Glutamatergic neuron (in vitro differentiated cells): ENCODE measurements at regions not wholly inside any gene's neighbourhood (a gene's known extent, or its start where the extent isn't known, plus 50 kb on each side); places are given as distances from the start of the nearest gene placed in this dataset.
"Not testable (repeated sequence)": the region's sequence is repeated elsewhere in the genome, so short reads cannot be mapped to it uniquely, and the experiment has no call there.

Experiments used
- DNase-seq: peaks from one replicate; pipeline ENCODE4 v3.0.0; 2022
- H3K27ac Mint-ChIP-seq: one replicate; pipeline ENCODE4 v1.8.0; 2020; ENCODE audit warnings: mild to moderate bottlenecking, mixed read lengths, inconsistent platforms; ENCODE audit not compliant: unreplicated experiment
- H3K27me3 Mint-ChIP-seq: one replicate; pipeline ENCODE4 v1.8.0; 2020; ENCODE audit warnings: mild to moderate bottlenecking, moderate library complexity, mixed read lengths, inconsistent platforms; ENCODE audit not compliant: unreplicated experiment
- H3K36me3 Mint-ChIP-seq: one replicate; pipeline ENCODE4 v1.8.0; 2020; ENCODE audit warnings: mild to moderate bottlenecking, mixed read lengths, inconsistent platforms; ENCODE audit not compliant: unreplicated experiment
- H3K4me1 Mint-ChIP-seq: one replicate; pipeline ENCODE4 v1.8.0; 2020; ENCODE audit warnings: mild to moderate bottlenecking, low read depth, mixed read lengths, inconsistent platforms; ENCODE audit not compliant: unreplicated experiment
- H3K4me3 Mint-ChIP-seq: one replicate; pipeline ENCODE4 v1.8.0; 2020; ENCODE audit warnings: mild to moderate bottlenecking, mixed read lengths, inconsistent platforms; ENCODE audit not compliant: unreplicated experiment
- H3K9me3 Mint-ChIP-seq: one replicate; pipeline ENCODE4 v1.8.0; 2020; ENCODE audit warnings: mild to moderate bottlenecking, moderate library complexity, mixed read lengths, inconsistent platforms; ENCODE audit not compliant: unreplicated experiment
- CTCF ChIP-seq: fragments of 200-600 bp; sonication (generic); IDR thresholded peaks from one replicate; pipeline ENCODE4 v1.5.0; 2021; ENCODE audit not compliant: partially characterized antibody, unreplicated experiment

GRCh38 chr2:215236131-215236530, 75.7 kb upstream of the ATIC start:
- no peak for DNase-seq
- no peaks in the 10 kb centered on the region for H3K9me3 Mint-ChIP-seq
- no peak overlapping the region for H3K4me3 Mint-ChIP-seq
- H3K27me3 Mint-ChIP-seq, result no peaks in the 10 kb centered on the region
- H3K27ac Mint-ChIP-seq, result no peak overlapping the region
- TF ChIP-seq CTCF, result no peak
- H3K4me1 Mint-ChIP-seq, result no peaks in the 10 kb centered on the region
- H3K36me3 Mint-ChIP-seq, result no peaks in the 10 kb centered on the region

GRCh38 chr2:215220221-215220620, 81.8 kb upstream of the ABCA12 start:
- H3K27ac Mint-ChIP-seq, H3K27me3 Mint-ChIP-seq, H3K9me3 Mint-ChIP-seq, H3K36me3 Mint-ChIP-seq, DNase-seq, H3K4me3 Mint-ChIP-seq, H3K4me1 Mint-ChIP-seq: not testable (repeated sequence)

- H3K27ac Mint-ChIP-seq, result no peak overlapping the region
- no peak for DNase-seq
- no peaks in the 10 kb centered on the region for H3K4me1 Mint-ChIP-seq
- H3K36me3 Mint-ChIP-seq, result no peaks in the 10 kb centered on the region
- no peak overlapping the region for H3K4me3 Mint-ChIP-seq
- H3K9me3 Mint-ChIP-seq, result peaks cover 4% of the 10 kb centered on the region
- H3K27me3 Mint-ChIP-seq, result no peaks in the 10 kb centered on the region
- no peak for TF ChIP-seq CTCF
Measured at GRCh38 chr2:215218587-215219577, 80.5 kb upstream of the ABCA12 start.

- Mint-ChIP-seq H3K9me3 (peaks cover 4% of the 10 kb centered on the region), H3K4me1 (no peaks in the 10 kb centered on the region), H3K4me3 (no peak overlapping the region), H3K27ac (no peak overlapping the region), H3K27me3 (no peaks in the 10 kb centered on the region), H3K36me3 (no peaks in the 10 kb centered on the region)
- TF ChIP-seq CTCF, result no peak
- no peak for DNase-seq
Measured at GRCh38 chr2:215216806-215217205, 78.4 kb upstream of the ABCA12 start.

- no peak for DNase-seq
- no peaks in the 10 kb centered on the region for H3K27me3 Mint-ChIP-seq
- H3K36me3 Mint-ChIP-seq, result no peaks in the 10 kb centered on the region
- H3K4me1 Mint-ChIP-seq, result no peaks in the 10 kb centered on the region
- TF ChIP-seq CTCF, result no peak
- H3K27ac Mint-ChIP-seq, result no peak overlapping the region
- peaks cover 4% of the 10 kb centered on the region for H3K9me3 Mint-ChIP-seq
- no peak overlapping the region for H3K4me3 Mint-ChIP-seq
Measured at GRCh38 chr2:215215637-215216036, 77.2 kb upstream of the ABCA12 start.
